ENCODE measurements at regions not wholly inside any gene's neighbourhood (a gene's known extent, or its start where the extent isn't known, plus 50 kb on each side); places are given as distances from the start of the nearest gene placed in this dataset.

GRCh38 chr5:120886351-120886860 lies 422.3 kb downstream of the PRR16 start:
- POLR2A ChIA-PET, result no interaction called here
- intact Hi-C loops (cut with DNase I, micrococcal nuclease), result no loop called here
- Mint-ChIP-seq H3K36me3 (ENCODE audit: low read depth) (no peaks in the 10 kb centered on the region), H3K9me3 (ENCODE audit: low read depth) (peaks cover 2% of the 10 kb centered on the region), H3K4me3 (no peak overlapping the region), H3K27ac (no peak overlapping the region), H3K4me1 (no peaks in the 10 kb centered on the region), H3K27me3 (no peaks in the 10 kb centered on the region)
- CTCF ChIA-PET, result interaction anchor here (0.6 kb wide), 1 partner anchor 38 kb away, joined by 3 read pairs; no protein-coding TSS in a partner anchor
- ATAC-seq (no peak), DNase-seq (no peak)

DNA sequence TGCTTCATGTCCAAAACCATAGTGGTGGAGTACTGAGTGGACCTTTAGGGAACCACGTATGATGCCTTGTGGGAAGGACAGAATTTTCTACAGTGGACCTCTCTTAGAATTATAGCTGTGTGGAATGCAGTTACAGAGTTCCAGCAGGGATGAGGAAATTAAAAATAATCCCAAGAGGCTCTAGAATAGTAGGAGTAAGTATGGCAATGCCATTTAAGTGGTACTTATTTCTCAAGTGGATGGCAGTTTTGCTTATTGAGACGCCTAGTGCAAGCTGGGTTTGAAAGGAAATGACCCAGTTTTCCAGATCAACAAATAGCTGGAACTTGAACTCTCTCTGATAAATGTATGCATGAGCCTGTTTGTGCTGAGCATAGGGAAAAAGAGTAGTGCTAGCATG lies 431.6 kb downstream of the PRR16 start:
- Mint-ChIP-seq H3K36me3 (ENCODE audit: low read depth) (no peaks in the 10 kb centered on the region), H3K4me1 (no peaks in the 10 kb centered on the region), H3K4me3 (no peak overlapping the region), H3K27me3 (no peaks in the 10 kb centered on the region), H3K9me3 (ENCODE audit: low read depth) (no peaks in the 10 kb centered on the region), H3K27ac (no peak overlapping the region)
- CTCF ChIA-PET, result interaction anchor here (0.8 kb wide), 1 partner anchor 33 kb away, joined by 3 read pairs; no protein-coding TSS in a partner anchor
- ATAC-seq (no peak), DNase-seq (no peak)
- POLR2A ChIA-PET, result no interaction called here
- intact Hi-C loops (cut with DNase I, micrococcal nuclease), result no loop called here

GRCh38 chr5:120901199-120901598 lies 437.1 kb downstream of the PRR16 start:
- H3K27ac Mint-ChIP-seq, result no peak overlapping the region
- intact Hi-C loops (cut with DNase I, micrococcal nuclease), result no loop called here
- no peak for ATAC-seq
- no peaks in the 10 kb centered on the region for H3K4me1 Mint-ChIP-seq
- H3K4me3 Mint-ChIP-seq, result no peak overlapping the region
- H3K27me3 Mint-ChIP-seq, result no peaks in the 10 kb centered on the region
- ChIA-PET POLR2A (no interaction called here), CTCF (no interaction called here)
- H3K9me3 Mint-ChIP-seq (ENCODE audit: low read depth), result peaks cover 4% of the 10 kb centered on the region
- no peak for DNase-seq
- no peaks in the 10 kb centered on the region for H3K36me3 Mint-ChIP-seq (ENCODE audit: low read depth)

- Mint-ChIP-seq H3K36me3 (ENCODE audit: low read depth) (no peaks in the 10 kb centered on the region), H3K27me3 (no peaks in the 10 kb centered on the region), H3K4me3 (no peak overlapping the region), H3K4me1 (no peaks in the 10 kb centered on the region), H3K9me3 (ENCODE audit: low read depth) (peaks cover 4% of the 10 kb centered on the region), H3K27ac (no peak overlapping the region)
- ATAC-seq (no peak), DNase-seq (no peak)
- POLR2A ChIA-PET, result no interaction called here
- intact Hi-C loops (cut with DNase I, micrococcal nuclease), result no loop called here
- CTCF ChIA-PET, result interaction anchor here (1.3 kb wide), 1 partner anchor 9 kb away, joined by 3 read pairs; no protein-coding TSS in a partner anchor
These were observed 443.9 kb downstream of the PRR16 start for GRCh38 chr5:120907953-120908352.

- ChIA-PET POLR2A (no interaction called here), CTCF (no interaction called here)
- H3K27ac Mint-ChIP-seq, result no peak overlapping the region
- no peaks in the 10 kb centered on the region for H3K27me3 Mint-ChIP-seq
- no peaks in the 10 kb centered on the region for H3K36me3 Mint-ChIP-seq (ENCODE audit: low read depth)
- intact Hi-C loops (cut with DNase I, micrococcal nuclease), result no loop called here
- ATAC-seq (no peak), DNase-seq (no peak)
- H3K4me1 Mint-ChIP-seq, result no peaks in the 10 kb centered on the region
- H3K4me3 Mint-ChIP-seq, result no peak overlapping the region
- no peaks in the 10 kb centered on the region for H3K9me3 Mint-ChIP-seq (ENCODE audit: low read depth)
These were observed 446.5 kb downstream of the PRR16 start for GRCh38 chr5:120910629-120911028.

DNA sequence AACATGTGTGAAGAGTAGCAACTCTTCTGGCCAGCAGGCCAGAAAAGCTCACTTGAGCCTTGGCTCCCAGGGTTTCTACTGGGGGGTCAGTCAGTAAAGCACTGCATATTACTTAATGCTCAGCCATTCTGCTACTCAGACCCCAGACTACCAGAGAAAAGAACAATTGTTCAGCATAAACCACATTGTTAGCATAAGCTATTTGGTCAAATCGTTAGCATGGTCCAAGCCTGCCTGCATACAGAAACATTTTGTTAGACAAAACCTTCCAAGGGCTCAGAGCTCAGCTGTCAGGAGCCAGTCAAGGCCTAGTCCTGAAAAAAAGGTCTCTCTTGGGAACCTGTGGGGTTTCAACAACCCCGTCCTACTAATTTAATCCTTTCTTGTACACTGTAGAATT lies 449.3 kb downstream of the PRR16 start:
- H3K27ac Mint-ChIP-seq, result no peak overlapping the region
- H3K27me3 Mint-ChIP-seq, result no peaks in the 10 kb centered on the region
- ChIA-PET CTCF (no interaction called here), POLR2A (no interaction called here)
- H3K4me3 Mint-ChIP-seq, result no peak overlapping the region
- DNase-seq (no peak), ATAC-seq (no peak)
- H3K9me3 Mint-ChIP-seq (ENCODE audit: low read depth), result no peaks in the 10 kb centered on the region
- no peaks in the 10 kb centered on the region for H3K36me3 Mint-ChIP-seq (ENCODE audit: low read depth)
- H3K4me1 Mint-ChIP-seq, result no peaks in the 10 kb centered on the region
- intact Hi-C loops (cut with DNase I, micrococcal nuclease), result no loop called here

- H3K27ac Mint-ChIP-seq, result no peak overlapping the region
- intact Hi-C loops (cut with DNase I, micrococcal nuclease), result no loop called here
- no peak overlapping the region for H3K4me3 Mint-ChIP-seq
- DNase-seq (no peak), ATAC-seq (no peak)
- ChIA-PET CTCF (interaction anchor here (1.1 kb wide), 1 partner anchor 10 kb away, joined by 3 read pairs; no protein-coding TSS in a partner anchor), POLR2A (interaction anchor here (0.5 kb wide), 1 partner anchor 8 kb away, joined by 3 read pairs; no protein-coding TSS in a partner anchor)
- H3K4me1 Mint-ChIP-seq, result no peaks in the 10 kb centered on the region
- no peaks in the 10 kb centered on the region for H3K36me3 Mint-ChIP-seq (ENCODE audit: low read depth)
- no peaks in the 10 kb centered on the region for H3K27me3 Mint-ChIP-seq
- peaks cover 2% of the 10 kb centered on the region for H3K9me3 Mint-ChIP-seq (ENCODE audit: low read depth)
These were observed 453.2 kb downstream of the PRR16 start for GRCh38 chr5:120917214-120917758.

DNA sequence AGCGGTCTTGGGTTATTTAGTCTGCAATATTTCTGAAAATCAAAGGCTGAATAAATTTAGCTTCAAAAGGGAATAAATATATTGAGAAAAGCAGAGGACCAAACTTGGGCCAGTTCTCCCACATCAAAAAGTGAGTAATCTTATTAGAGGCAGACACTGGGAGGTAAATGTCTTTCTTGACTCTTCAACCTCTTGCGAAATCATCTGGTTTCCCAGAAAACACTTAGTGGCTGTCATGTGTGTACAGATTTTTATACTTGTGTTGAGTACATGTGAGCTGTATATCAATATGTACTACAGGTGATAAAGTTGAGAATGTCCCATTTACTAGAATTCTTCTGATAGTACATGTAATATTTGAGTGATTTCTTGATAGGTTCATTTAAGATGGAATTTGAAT lies 454.9 kb downstream of the PRR16 start:
- ATAC-seq (no peak), DNase-seq (no peak)
- ChIA-PET CTCF (no interaction called here), POLR2A (no interaction called here)
- intact Hi-C loops (cut with DNase I, micrococcal nuclease), result no loop called here
- peaks cover 2% of the 10 kb centered on the region for H3K9me3 Mint-ChIP-seq (ENCODE audit: low read depth)
- H3K27me3 Mint-ChIP-seq, result no peaks in the 10 kb centered on the region
- H3K36me3 Mint-ChIP-seq (ENCODE audit: low read depth), result no peaks in the 10 kb centered on the region
- no peaks in the 10 kb centered on the region for H3K4me1 Mint-ChIP-seq
- H3K27ac Mint-ChIP-seq, result no peak overlapping the region
- no peak overlapping the region for H3K4me3 Mint-ChIP-seq

- Mint-ChIP-seq H3K27me3 (no peaks in the 10 kb centered on the region), H3K36me3 (ENCODE audit: low read depth) (no peaks in the 10 kb centered on the region), H3K9me3 (ENCODE audit: low read depth) (peaks cover 2% of the 10 kb centered on the region), H3K4me1 (no peaks in the 10 kb centered on the region), H3K27ac (no peak overlapping the region), H3K4me3 (no peak overlapping the region)
- ATAC-seq (no peak), DNase-seq (no peak)
- intact Hi-C loops (cut with DNase I, micrococcal nuclease), result no loop called here
- ChIA-PET POLR2A (no interaction called here), CTCF (no interaction called here)
These were observed 458.9 kb downstream of the PRR16 start for GRCh38 chr5:120923026-120923425.

DNA sequence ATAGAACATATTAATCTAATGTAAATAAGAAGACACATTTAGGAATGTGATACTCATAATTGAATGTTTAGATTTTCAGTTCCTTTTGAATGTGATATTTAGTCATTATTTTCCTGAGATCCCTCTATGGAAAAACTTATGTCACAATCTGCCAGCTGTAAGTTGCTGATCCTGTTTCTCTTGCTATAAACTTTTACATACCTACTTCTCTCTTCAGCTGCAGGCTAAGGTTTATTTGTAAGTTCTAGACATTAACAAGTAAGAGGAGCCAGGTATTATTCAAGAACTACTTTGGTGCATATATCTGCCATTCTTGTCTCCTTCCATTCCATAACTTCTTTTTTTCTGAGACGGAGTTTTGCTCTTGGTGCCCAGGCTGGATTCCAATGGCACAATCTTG lies 462.4 kb downstream of the PRR16 start:
- no peak for ATAC-seq
- POLR2A ChIA-PET, result no interaction called here

DNA sequence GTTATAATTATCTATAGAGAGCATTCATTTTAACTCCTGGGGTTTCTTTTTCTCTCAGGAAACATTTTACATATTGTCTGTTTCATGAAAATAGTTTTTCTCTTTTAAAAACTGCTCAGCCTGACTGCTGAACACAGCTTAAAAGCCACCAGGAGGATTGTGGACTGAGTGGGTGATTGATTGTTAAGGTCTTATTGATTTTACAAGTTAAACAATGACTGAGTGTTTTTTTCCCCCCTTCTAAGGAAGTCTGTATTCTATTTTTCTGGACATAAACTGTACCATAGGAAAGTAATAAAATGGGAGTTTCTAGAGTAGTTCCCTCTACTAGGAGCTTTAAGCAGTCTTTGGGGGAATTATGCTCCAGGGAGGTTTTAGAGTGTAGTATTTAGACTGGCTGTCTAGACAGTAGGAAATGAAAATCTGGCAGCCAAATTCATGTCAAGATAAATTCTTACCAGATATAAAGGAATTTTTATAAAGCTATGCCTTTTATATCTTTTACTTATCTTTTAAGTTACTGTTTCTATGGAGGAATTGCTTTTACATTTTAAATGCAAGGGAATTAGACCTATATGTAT lies 463.9 kb downstream of the PRR16 start:
- H3K27me3 Mint-ChIP-seq, result no peaks in the 10 kb centered on the region
- no peaks in the 10 kb centered on the region for H3K36me3 Mint-ChIP-seq (ENCODE audit: low read depth)
- ATAC-seq, result no peak
- H3K9me3 Mint-ChIP-seq (ENCODE audit: low read depth), result no peaks in the 10 kb centered on the region
- no peak overlapping the region for H3K4me3 Mint-ChIP-seq
- intact Hi-C loops (cut with DNase I, micrococcal nuclease), result no loop called here
- H3K27ac Mint-ChIP-seq, result no peak overlapping the region
- POLR2A ChIA-PET, result no interaction called here
- CTCF ChIA-PET, result no interaction called here
- DNase-seq, result no peak
- no peaks in the 10 kb centered on the region for H3K4me1 Mint-ChIP-seq

More for the DNA sequence above, 462.4 kb downstream of the PRR16 start:
- no peak overlapping the region for H3K4me3 Mint-ChIP-seq
- no peak for DNase-seq
- CTCF ChIA-PET, result no interaction called here
- no peaks in the 10 kb centered on the region for H3K36me3 Mint-ChIP-seq (ENCODE audit: low read depth)
- intact Hi-C loops (cut with DNase I, micrococcal nuclease), result no loop called here
- H3K27ac Mint-ChIP-seq, result no peak overlapping the region
- no peaks in the 10 kb centered on the region for H3K27me3 Mint-ChIP-seq
- no peaks in the 10 kb centered on the region for H3K4me1 Mint-ChIP-seq
- no peaks in the 10 kb centered on the region for H3K9me3 Mint-ChIP-seq (ENCODE audit: low read depth)

GRCh38 chr5:120932480-120932879 lies 468.4 kb downstream of the PRR16 start:
- peaks cover 1% of the 10 kb centered on the region for H3K9me3 Mint-ChIP-seq (ENCODE audit: low read depth)
- ChIA-PET POLR2A (no interaction called here), CTCF (interaction anchor here (0.7 kb wide), 1 partner anchor 929 kb away, joined by 3 read pairs; no protein-coding TSS in a partner anchor)
- no peaks in the 10 kb centered on the region for H3K4me1 Mint-ChIP-seq
- no peak for ATAC-seq
- H3K4me3 Mint-ChIP-seq, result no peak overlapping the region
- H3K27me3 Mint-ChIP-seq, result no peaks in the 10 kb centered on the region
- intact Hi-C loops (cut with DNase I, micrococcal nuclease), result no loop called here
- H3K36me3 Mint-ChIP-seq (ENCODE audit: low read depth), result no peaks in the 10 kb centered on the region
- no peak overlapping the region for H3K27ac Mint-ChIP-seq
- no peak for DNase-seq
